Posterior cingulate gyrus (tissue), 11 donors: ENCODE measurements at regions not wholly inside any gene's neighbourhood (a gene's known extent, or its start where the extent isn't known, plus 50 kb on each side); places are given as distances from the start of the nearest gene placed in this dataset.

Source experiments
- DNase-seq, 10 donors: peaks; one replicate each; pipeline versions ENCODE4 v3.0.0 to v3.0.0-alpha.2; 2020 to 2021; ENCODE audit warnings: mixed read lengths in 3 of 10
- intact Hi-C: fragments of 100-400 bp; cut with DNase I; formaldehyde crosslinking; loops from one replicate; pipeline ENCODE4 v1.15.1; 2023

GRCh38 chr13:68099631-68100030 lies 869.5 kb upstream of the PCDH9 start:
- intact Hi-C loops = no loop called here
- DNase-seq = no peak

- intact Hi-C loops = no loop called here
- DNase-seq = no peak
Measured at GRCh38 chr13:68081061-68081460, 850.9 kb upstream of the PCDH9 start.

- intact Hi-C loops = no loop called here
- no peak for DNase-seq
Measured at GRCh38 chr13:68078874-68079273, 848.7 kb upstream of the PCDH9 start.

GRCh38 chr13:68078469-68078868 lies 848.3 kb upstream of the PCDH9 start:
- no peak for DNase-seq
- intact Hi-C loops = no loop called here

GRCh38 chr13:68076046-68076445 lies 845.9 kb upstream of the PCDH9 start:
- intact Hi-C loops = no loop called here
- peak in 7 of 10 donors; percentile 7 to 83 (median 32) for DNase-seq

GRCh38 chr13:68066879-68067513 lies 836.9 kb upstream of the PCDH9 start:
- DNase-seq = no peak
- intact Hi-C loops = no loop called here

- no peak for DNase-seq
- intact Hi-C loops = no loop called here
Measured at GRCh38 chr13:68064001-68064770, 834.0 kb upstream of the PCDH9 start.

GRCh38 chr13:68063181-68063580 lies 833.0 kb upstream of the PCDH9 start:
- DNase-seq = no peak
- intact Hi-C loops = no loop called here

GRCh38 chr13:68057836-68058235 lies 827.7 kb upstream of the PCDH9 start:
- intact Hi-C loops = no loop called here
- no peak for DNase-seq

- no peak for DNase-seq
- intact Hi-C loops = no loop called here
Measured at GRCh38 chr13:68056816-68057710, 826.9 kb upstream of the PCDH9 start.

GRCh38 chr13:68051910-68052309 lies 821.8 kb upstream of the PCDH9 start:
- no peak for DNase-seq
- intact Hi-C loops = no loop called here

GRCh38 chr13:68050761-68051160 lies 820.6 kb upstream of the PCDH9 start:
- intact Hi-C loops = no loop called here
- DNase-seq = no peak

- intact Hi-C loops = no loop called here
- no peak for DNase-seq
Measured at GRCh38 chr13:68048802-68049359, 818.7 kb upstream of the PCDH9 start.

- DNase-seq = no peak
- intact Hi-C loops = no loop called here
Measured at GRCh38 chr13:68047889-68048288, 817.8 kb upstream of the PCDH9 start.

- intact Hi-C loops = no loop called here
Measured at GRCh38 chr13:68046903-68047302, 816.8 kb upstream of the PCDH9 start.

GRCh38 chr13:68030152-68030809 lies 800.1 kb upstream of the PCDH9 start:
- no peak for DNase-seq
- intact Hi-C loops = no loop called here

More at GRCh38 chr13:68046903-68047302, 816.8 kb upstream of the PCDH9 start:
- no peak for DNase-seq

GRCh38 chr13:68028701-68029100 lies 798.6 kb upstream of the PCDH9 start:
- intact Hi-C loops = no loop called here
- DNase-seq = no peak

GRCh38 chr13:68027306-68027705 lies 797.2 kb upstream of the PCDH9 start:
- intact Hi-C loops = no loop called here
- DNase-seq = peak in 1 of 10 donors; percentile 24

- DNase-seq = no peak
- intact Hi-C loops = no loop called here
Measured at GRCh38 chr13:68026077-68026476, 795.9 kb upstream of the PCDH9 start.

GRCh38 chr13:68025604-68026003 lies 795.5 kb upstream of the PCDH9 start:
- intact Hi-C loops = no loop called here
- DNase-seq = no peak
